ENCODE measurements at regions not wholly inside any gene's neighbourhood (a gene's known extent, or its start where the extent isn't known, plus 50 kb on each side); places are given as distances from the start of the nearest gene placed in this dataset.
"Not testable (repeated sequence)": the region's sequence is repeated elsewhere in the genome, so short reads cannot be mapped to it uniquely, and the experiment has no call there.

DNA sequence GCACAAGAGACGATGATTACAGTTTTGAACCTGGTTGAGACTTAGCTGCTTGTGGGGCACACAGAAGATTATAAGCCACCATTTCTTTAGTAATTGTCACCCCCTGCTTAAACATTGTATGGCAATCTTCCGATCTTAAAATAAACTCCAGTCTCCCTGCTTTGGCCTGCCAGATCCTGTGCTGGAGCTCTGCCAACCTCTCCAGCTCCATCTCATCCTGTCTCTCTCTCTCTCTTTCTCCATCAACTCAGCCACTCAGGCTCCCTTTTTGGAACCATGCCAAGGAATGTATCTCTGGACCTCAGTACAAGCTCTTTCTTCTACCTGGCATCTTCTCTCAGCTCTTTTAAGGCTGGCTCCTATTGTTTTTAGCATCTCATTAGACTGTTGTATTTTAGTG lies 1053.2 kb downstream of the REEP3 start:
- no peak for DNase-seq (ENCODE audit: low read depth)

DNA sequence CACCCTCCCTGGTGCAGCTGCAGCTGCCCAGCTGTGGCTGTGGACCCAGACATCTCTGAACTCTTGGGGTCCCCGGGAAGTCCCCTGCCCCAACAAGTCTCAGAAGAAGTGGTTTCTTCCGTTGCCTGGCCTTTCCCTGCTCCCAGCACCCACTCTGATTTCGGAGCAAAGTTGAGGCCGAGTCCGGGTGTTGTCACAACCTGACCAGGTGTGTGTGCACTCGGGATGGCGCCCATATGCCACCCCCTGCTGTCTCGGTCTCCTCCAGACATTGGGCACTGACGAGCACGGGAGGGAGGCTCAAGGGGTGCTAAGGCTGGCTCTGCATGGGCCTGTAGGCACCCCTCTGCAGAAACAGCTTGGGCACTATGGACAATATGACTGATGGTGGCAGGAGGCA lies 1055.3 kb downstream of the REEP3 start:
- no peak for DNase-seq (ENCODE audit: low read depth)

DNA sequence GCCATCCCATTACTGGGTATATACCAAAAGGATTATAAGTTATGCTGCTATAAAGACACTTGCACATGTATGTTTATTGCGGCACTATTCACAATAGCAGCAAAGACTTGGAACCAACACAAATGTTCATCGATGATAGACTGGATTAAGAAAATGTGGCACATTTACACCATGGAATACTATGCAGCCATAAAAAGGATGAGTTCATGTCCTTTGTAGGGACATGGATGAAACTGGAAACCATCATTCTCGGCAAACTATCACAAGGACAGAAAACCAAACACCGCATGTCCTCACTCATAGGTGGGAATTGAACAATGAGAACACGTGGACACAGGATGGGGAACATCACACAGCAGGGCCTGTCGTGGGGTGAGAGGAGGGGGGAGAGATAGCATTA lies 1057.6 kb downstream of the REEP3 start:
- not testable (repeated sequence) for DNase-seq (ENCODE audit: low read depth)

DNA sequence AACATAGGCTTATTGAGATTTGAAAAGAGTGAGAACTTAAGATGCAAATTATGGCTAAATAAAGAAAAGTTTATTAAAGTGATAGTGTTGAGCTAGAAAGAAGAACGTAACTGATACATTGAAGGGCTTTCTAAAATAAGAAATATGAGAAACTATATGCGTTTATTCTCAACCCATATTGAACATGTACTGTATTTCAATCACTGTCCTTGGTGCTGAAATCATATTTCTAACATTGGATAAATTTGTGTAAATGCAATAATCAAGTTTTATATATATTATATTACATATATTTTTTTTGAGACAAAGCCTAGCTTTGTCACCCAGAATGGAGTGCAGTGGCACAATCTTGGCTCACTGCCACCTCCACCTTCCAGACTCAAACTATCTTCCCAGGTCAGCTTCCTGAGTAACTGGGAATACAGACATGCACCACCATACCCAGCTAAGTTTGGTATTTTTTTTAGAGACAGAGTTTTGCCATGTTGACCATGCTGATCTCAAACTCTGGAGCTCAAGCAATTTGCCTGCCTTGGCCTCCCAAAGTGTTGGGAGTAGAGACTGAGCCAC lies 1065.8 kb downstream of the REEP3 start:
- DNase-seq (ENCODE audit: low read depth): no peak

DNA sequence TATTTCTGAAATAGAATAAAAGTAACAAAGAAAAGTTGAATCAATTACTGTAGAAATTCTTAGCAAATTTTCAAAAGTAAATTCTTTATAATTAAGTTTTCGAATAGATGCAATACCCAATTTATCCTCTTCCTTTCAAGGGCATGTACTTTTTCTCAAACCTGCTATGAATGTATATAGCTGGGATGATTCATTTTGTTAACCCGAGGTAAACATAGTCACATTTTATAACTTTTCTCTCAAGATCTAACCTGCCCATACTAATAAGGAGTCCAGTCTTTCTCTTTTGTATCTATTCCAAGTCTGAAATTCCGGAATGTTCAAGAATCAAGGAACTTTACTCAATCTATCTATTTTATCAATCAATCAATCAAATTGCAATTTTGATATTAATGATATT lies 1072.9 kb downstream of the REEP3 start:
- DNase-seq (ENCODE audit: low read depth): no peak

DNA sequence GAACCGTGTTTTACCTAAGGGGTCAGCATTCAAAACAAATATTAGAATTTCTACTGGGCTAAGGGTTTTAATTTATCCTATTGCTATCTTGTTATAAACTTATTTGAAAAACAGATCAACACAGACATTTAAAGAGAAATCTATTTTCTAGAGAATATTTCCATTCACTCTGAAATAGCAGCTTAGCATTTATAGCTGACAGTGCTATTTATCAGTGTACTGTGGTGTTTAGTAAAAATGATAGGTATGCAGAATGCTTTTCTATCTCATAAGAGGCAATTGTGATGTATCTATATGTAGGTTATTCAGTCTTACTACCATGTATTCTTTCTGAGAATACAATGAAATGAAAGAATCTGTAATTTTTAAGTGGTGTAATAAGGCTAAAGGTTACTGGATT lies 1077.4 kb downstream of the REEP3 start:
- DNase-seq (ENCODE audit: low read depth): no peak

DNA sequence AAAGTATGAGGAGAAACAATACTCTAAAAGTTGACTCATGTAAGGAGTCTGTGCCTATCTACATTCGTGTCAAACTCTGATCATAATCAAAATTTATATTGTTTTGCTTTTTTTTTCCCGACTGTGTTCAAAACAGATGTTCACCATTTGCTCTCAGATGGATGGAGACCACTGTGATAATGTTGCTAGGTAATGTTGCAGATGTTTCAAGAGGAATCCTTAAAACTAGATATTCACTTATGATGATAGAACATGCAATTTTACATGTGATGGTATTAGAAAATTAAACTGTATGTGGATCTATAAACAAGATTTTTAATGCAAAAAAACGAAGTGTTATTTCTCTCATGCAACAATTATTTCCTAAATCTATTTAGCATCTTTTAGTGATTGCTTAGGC lies 1080.1 kb downstream of the REEP3 start:
- no peak for DNase-seq (ENCODE audit: low read depth)

DNA sequence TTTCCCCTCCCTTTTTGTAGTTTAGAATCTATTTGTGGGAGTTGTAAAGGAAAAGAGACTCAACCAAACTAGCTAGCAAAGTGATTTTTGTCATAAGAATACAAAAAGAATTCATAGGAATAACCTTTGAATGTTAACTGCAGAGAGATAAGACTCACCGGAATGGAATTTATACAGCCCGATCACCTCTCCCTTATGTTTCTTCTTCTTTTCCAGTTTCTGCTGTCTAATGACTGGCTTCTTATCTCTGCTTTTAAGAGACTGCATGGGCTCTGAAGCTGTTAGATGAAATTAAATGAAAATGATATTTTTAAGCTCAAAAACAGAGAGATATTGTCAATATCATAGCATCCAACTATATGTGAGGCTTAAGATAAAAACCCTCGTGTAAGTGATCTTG lies 1095.9 kb downstream of the REEP3 start:
- DNase-seq (ENCODE audit: low read depth): no peak

DNA sequence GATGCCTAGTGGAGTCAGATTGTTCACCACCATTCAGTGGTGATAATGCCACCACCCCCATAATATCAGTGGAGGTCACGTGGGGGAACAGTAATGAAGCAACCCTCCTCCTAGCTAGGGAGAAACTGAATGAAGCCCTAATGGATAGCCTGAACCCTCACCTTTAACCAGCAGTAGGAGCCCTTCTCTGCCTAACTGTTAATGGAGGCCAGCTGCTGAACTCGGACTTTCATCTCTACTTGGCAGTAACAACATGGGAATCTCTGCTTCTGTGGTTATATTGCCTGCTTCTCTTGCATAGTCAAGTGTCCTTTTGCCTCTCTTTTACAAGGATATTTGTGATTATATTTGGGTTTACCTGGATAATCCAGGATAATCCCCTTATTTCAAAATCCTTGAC lies 1097.9 kb downstream of the REEP3 start:
- DNase-seq (ENCODE audit: low read depth): no peak

DNA sequence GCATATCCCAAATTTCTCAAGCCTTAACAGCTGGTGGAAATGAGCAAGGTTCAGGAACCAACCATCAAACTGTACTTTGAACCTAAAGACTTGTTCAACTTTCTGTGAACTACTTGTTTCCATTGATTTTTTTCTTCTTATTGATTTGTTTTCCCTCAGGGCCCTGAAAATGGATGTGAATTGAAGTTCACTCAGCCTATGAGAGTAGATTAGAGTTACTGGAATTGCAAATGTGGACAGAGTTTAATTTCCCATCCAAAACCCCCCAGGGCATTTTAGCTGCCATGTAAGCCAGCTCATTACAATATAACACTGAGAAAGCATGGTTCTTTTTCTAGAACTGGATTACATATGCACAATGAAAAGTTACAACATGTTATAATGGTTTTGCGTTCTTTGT lies 1105.7 kb downstream of the REEP3 start:
- DNase-seq (ENCODE audit: low read depth): no peak

DNA sequence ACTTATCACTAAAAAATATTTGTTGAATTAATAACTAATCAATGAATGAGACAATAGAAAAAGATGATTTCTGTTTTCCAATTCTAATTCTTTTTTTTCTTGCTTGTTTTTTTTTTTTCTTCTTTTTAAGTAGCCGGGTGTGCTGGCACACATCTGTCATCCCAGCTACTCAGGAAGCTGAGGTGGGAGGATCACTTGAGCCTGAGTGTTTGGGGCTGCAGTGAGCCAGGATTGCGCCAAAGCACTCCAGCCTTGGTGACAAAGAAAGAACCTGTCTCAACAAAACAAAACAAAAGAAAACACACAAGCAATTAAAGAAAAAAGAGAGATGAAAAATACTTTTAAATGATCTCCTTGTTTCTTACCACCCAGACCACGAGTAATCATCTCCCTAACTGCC lies 1109.3 kb downstream of the REEP3 start:
- DNase-seq (ENCODE audit: low read depth): no peak

DNA sequence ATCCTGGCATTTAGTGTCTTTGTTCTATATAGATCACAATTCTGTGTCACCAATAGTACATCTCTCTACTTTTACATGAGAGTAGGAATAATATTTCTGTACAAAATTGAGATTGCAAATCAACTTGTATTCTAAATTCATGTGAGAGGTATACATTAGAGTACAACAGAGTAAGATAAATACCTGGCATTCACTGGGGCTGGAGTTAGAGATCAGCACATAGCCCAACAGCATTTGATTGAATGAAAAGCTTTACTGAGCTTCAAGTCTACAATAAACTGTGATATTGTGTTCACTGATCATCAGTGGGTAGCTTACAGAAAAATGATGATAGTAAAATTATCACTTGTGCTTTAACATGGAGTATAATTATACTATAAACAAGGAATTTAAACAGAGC lies 1114.7 kb downstream of the REEP3 start:
- DNase-seq (ENCODE audit: low read depth): no peak

DNA sequence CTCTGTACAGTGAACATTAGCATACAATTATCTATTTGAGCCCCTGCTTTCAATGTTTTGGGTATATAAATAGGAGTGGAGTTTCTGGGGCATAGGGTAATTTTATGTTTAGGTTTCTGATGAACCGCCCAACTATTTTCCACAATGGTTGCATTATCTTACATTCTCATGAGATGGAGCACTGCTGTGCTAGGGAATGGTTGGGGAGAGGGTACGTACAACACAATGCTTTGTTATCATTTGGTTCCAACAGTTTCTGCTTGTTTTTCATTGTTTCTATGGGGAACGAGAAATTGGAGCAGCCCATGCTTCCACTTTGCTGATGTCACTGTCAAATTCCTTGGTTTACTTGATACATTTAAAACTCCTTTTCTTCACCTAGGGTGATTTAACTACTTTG lies 1115.3 kb downstream of the REEP3 start:
- DNase-seq (ENCODE audit: low read depth): no peak

DNA sequence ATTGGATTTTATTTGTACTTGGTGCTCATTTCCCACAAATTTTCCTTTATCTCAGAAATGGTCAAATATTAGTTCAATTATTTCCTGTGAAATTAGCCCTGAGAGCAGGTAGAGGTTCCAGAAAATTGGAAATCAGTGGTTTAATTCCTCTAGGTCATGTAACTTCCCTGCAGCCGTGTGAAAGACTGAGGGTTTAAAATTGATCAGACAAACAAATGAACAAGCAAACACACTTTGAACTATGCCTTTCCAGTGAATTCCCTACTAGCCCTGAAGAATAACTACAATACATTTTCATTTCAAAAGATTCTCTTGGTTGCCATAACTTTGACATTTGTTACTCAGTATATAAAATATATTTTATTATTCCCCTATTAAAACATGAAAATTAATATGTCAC lies 1116.7 kb downstream of the REEP3 start:
- no peak for DNase-seq (ENCODE audit: low read depth)

DNA sequence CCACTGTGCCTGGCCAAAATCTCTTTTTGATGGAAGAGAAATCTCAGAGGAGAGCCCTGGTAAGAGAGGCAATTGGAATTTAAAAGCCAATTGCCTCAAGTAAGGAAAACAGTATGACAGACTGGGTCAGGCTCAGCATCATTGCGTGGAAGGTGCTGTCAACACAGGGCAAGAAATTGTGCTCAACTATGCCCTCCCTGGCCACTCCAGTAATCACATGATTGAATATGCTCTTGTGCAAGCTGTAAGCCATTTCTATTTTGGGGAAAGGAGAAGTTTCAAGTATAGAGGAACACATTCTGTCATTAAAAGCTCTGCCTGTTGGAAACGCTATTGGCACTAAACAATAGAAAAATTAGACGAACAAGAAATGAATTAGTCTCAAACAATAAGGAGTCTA lies 1127.7 kb downstream of the REEP3 start:
- DNase-seq (ENCODE audit: low read depth): no peak

DNA sequence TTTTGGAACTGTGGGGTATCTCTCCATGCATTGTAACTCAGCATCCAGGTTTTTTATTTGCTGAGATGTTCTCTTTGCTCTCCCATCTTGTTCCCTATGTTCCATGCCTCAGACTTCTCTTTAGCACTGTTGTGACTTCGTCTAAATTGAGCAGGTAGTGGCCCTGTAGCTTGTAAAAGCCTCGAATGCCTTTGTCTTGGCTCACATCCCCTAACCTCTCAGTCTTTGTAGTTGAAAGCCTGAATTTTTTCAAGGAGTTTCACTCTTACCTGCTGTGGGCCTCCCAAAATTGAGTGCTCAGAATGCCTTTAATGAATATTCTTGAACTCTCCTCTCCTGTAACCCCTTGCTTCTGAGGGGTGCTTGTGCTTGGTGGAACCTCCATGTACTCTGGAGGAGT lies 1137.3 kb downstream of the REEP3 start:
- DNase-seq (ENCODE audit: low read depth): no peak

DNA sequence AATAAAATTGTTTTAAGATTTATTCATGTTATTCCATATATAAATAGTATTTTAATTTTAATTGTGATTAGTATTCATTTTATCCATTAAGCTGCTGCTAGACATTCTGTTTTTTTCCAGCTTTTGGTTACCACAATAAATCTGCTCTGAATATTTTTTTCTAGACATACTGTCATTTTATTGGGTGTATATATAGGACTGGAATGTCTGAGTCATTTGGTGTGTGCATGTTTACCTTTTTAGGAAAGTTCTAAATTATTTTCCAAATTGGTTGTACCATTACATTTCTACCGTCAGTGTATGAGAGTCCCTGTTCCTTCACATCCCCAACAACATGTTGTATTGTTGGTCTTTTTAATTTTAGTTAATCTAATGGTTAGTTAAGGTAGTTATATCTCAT lies 1138.1 kb downstream of the REEP3 start:
- no peak for DNase-seq (ENCODE audit: low read depth)

DNA sequence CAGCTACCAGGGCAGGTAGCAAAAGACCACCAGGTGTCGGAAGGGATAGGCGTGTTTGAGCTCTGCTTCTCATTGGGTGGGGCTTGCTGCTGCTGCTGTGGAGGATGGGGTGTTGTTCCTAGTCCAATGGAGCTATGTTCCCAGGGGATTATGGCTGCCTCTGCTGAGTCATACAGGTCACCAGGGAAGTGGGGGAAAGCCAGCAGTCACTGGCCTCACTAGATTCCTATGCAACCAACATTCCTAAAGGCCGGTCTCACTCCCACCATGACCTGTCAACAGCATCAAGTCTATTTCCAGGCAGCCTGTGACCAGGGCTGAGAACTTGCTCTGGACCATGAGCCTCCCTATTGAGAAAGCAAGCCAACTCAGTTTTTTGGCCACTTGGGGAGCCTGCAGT lies 1160.8 kb downstream of the REEP3 start:
- peak; percentile 49 for DNase-seq (ENCODE audit: low read depth)

DNA sequence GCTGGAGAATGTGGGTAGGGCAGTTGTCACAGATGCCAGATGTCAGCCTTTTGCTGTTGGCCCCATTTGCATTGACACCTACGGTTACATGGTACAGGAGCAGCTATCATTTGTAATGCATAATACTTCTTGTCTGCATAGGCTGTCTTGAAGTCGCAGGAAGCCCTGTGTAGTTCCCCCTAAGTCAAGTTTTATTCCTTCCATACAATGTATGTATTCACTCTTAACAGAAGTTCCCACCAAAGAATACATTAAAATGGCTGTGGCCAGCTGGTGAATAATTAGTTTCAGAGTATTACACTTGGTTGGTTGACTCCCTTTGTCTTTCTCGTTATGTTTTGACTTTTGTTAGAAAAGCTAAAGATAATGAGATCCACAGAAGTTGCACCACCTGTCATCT lies 1169.0 kb downstream of the REEP3 start:
- no peak for DNase-seq (ENCODE audit: low read depth)

DNA sequence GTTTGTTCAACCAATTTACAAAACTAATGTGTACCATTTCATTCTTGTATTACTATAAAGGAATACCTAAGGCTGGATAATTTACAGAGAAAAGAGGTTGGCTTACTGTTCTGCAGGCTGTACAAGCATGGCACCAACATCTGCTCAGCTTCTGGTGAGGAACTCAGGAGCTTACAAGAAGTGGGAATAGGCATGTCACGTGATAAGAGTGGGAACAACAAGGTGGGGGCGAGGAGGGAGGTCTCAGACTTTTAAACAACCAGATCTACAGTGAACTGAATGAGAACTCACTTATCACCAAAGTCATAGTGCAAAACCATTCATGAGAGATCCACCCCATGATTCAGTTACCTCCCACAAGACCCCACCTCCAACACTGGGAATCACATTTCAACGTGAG lies 1178.0 kb downstream of the REEP3 start:
- no peak for DNase-seq (ENCODE audit: low read depth)

DNA sequence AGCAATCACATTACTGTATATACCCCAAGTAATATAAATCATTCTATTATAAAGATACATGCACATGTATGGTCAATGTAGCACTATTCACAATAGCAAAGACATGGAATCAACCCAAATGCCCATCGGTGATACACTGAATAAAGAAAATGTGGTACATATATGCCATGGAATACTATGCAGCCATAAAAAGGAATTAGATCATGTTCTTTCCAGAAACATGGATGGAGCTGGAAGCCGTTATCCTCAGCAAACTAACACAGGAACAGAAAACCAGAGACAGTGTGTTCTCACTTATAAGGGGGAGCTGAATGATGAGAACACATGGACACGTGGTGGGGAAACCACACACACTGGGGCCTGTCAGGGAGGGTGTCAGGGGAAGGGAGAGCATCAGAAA lies 1180.9 kb downstream of the REEP3 start:
- not testable (repeated sequence) for DNase-seq (ENCODE audit: low read depth)

DNA sequence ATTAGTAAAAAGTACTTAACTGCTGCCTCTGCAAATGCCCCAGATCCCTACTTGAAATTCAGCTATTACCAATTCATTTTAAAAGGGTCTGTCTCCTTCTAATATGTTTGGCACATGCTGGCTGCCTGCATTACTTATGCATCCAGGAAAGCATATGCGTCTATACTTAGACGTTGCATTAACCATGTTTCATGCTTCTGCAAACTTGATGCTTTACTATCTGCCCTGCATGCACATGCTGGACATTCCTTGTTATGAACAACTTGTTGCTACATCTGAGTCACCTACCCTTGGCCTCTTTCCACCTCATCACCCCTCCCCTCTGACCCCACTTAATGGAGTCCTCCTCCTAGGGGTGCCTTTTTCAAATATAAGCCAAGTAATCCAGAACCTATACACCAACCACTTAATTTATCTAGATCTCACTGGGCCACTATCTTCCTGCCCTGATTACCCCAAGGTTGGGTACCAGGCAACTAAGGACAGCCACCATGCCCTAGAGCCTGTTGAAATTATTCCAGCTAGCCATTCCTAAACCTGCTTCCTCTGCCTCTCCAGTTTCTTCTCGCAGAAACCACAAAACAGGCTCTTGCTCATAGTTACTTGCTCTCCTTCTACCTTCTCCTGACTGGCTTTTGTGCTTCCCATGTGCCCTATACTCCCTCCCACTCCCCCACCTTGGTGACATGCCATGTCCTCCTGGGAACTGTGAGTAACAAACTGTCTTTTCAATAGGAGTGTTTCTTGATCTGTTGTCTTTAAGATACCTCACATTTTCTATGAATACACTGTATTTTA lies 1187.9 kb downstream of the REEP3 start:
- no peak for DNase-seq (ENCODE audit: low read depth)

DNA sequence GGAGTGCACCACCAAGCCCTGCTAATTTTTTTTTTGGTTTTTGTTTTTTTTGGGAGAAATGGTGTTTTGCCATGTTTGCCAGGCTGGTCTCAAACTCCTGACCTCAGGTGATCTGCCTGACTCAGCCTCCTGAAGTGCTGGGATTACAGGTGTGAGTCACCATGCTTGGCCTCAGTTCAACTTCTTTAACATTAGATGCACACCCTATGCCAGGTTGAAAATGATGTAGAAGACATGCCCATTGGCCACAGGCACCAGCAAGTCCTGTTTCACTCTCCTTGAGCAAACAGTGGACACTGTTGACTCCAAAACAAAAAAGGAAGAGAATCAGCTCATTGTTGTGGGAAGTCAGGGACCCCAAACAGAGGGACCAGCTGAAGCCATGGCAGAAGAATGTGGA lies 1205.3 kb downstream of the REEP3 start:
- no peak for DNase-seq (ENCODE audit: low read depth)

DNA sequence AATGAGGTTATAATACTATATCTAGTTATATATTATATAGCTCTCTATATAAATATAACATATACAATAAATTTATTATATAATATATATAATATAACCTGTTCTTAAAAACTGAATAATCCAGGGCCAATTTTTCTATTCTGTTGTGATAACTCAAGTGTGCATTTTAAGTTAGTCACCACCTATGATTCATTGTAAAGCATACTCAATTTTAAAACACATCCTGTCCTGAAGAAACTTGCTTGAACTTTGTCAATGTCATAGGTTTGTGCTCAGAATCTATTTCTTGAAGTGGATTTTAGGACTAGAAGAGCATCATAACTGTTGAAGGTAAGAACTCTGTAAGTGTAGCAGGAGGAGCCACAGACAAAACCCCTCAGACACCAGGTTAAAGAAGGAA lies 1209.8 kb downstream of the REEP3 start:
- peak; percentile 18 for DNase-seq (ENCODE audit: low read depth)

Data from HS-5 (cell line).